HEK293T (cell line): ENCODE measurements at regions not wholly inside any gene's neighbourhood (a gene's known extent, or its start where the extent isn't known, plus 50 kb on each side); places are given as distances from the start of the nearest gene placed in this dataset.

Source experiments
- CTCF ChIA-PET: fragments of 350-600 bp; formaldehyde crosslinking; extraction: SDS; loops from one replicate; lab custom pipeline; 2021; ENCODE audit warnings: antibody characterized with exemption, inconsistent platforms; lab: Yijun Ruan, JAX
- POLR2A ChIA-PET: fragments of 350-600 bp; formaldehyde crosslinking; extraction: SDS; loops from one replicate; lab custom pipeline; 2020; ENCODE audit warnings: antibody characterized with exemption, inconsistent platforms; lab: Yijun Ruan, JAX
- DNase-seq: peaks from one replicate; pipeline ENCODE4 v3.0.0; 2012; ENCODE audit warnings: mixed read lengths; ENCODE audit errors: extremely low spot score
- ARNT ChIP-seq: fragments of 450-650 bp; IDR thresholded peaks from 2 replicates; pipeline ENCODE4 v1.6.1; 2017; ENCODE audit warnings: mild to moderate bottlenecking
- BHLHE40 ChIP-seq: fragments of 450-650 bp; IDR thresholded peaks from 2 replicates; pipeline ENCODE4 v1.6.1; 2016; ENCODE audit warnings: mild to moderate bottlenecking, moderate library complexity, borderline replicate concordance
- CTBP1 ChIP-seq: fragments of 450-650 bp; IDR thresholded peaks from 2 replicates; pipeline ENCODE4 v1.6.1; 2016; ENCODE audit warnings: borderline replicate concordance
- ELF4 ChIP-seq: fragments of 450-650 bp; IDR thresholded peaks from 2 replicates; pipeline ENCODE4 v1.6.1; 2017; ENCODE audit warnings: antibody characterized with exemption
- FOXA1 ChIP-seq: fragments of 450-650 bp; IDR thresholded peaks from 2 replicates; pipeline ENCODE4 v1.6.1; 2016; ENCODE audit warnings: mild to moderate bottlenecking
- FOXK2 ChIP-seq: fragments of 450-650 bp; IDR thresholded peaks from 2 replicates; pipeline ENCODE4 v1.6.1; 2016; ENCODE audit warnings: mild to moderate bottlenecking
- FOXM1 ChIP-seq: fragments of 450-650 bp; IDR thresholded peaks from 2 replicates; pipeline ENCODE4 v1.6.1; 2017; ENCODE audit warnings: mild to moderate bottlenecking, borderline replicate concordance
- HDGF ChIP-seq: fragments of 450-650 bp; IDR thresholded peaks from 2 replicates; pipeline ENCODE4 v1.6.1; 2017; ENCODE audit warnings: antibody characterized with exemption, borderline replicate concordance
- L3MBTL2 ChIP-seq: fragments of 450-650 bp; conservative IDR thresholded peaks from 2 replicates; pipeline ENCODE4 v1.6.1; 2016; ENCODE audit warnings: mild to moderate bottlenecking
- LEF1 ChIP-seq: fragments of 450-650 bp; IDR thresholded peaks from 2 replicates; pipeline ENCODE4 v1.6.1; 2017; ENCODE audit warnings: mild to moderate bottlenecking, borderline replicate concordance
- NFRKB ChIP-seq: fragments of 450-650 bp; IDR thresholded peaks from 2 replicates; pipeline ENCODE4 v1.6.1; 2016; ENCODE audit warnings: mild to moderate bottlenecking, moderate library complexity
- PKNOX1 ChIP-seq: fragments of 450-650 bp; IDR thresholded peaks from 2 replicates; pipeline ENCODE4 v1.6.1; 2016
- SP1 ChIP-seq: fragments of 450-650 bp; IDR thresholded peaks from 2 replicates; pipeline ENCODE4 v1.6.1; 2017
- SUZ12 ChIP-seq: fragments of 450-650 bp; IDR thresholded peaks from 2 replicates; pipeline ENCODE4 v1.6.1; 2016; ENCODE audit warnings: mild to moderate bottlenecking
- TARDBP ChIP-seq: fragments of 450-650 bp; IDR thresholded peaks from 2 replicates; pipeline ENCODE4 v1.6.1; 2016
- ZNF384 ChIP-seq: fragments of 450-650 bp; IDR thresholded peaks from 2 replicates; pipeline ENCODE4 v1.6.1; 2016

GRCh38 chr4:181508601-181509000, 734.6 kb upstream of the TENM3 start:
- POLR2A ChIA-PET = no interaction called here
- CTCF ChIA-PET = no interaction called here
- no peak for DNase-seq
- no peak for TF ChIP-seq PKNOX1
- TF ChIP-seq FOXK2 = no peak
- TF ChIP-seq ELF4 = no peak
- TF ChIP-seq TARDBP = no peak
- no peak for TF ChIP-seq ARNT

DNA sequence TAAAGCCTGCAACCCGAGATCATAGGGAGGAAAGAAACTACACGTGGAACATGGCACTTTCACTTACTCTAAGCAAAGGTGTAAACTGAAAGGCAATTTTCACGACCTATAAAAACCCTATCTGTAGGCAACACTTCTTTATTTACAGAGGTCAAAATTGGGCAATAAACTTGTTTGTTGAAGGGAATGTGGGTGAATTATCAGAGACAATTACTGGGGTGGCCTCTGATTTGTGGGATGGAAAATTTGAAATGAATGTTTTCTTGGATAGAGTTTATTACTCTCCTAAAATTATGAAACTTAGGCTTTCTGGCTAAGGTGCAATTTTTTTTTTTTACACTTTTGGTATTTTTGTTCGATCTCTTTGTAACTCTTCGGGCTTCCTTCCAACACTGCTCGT, 734.1 kb upstream of the TENM3 start:
- DNase-seq = no peak
- TF ChIP-seq FOXM1 (no peak), ELF4 (no peak), SP1 (no peak), CTBP1 (no peak), HDGF (no peak), SUZ12 (no peak), NFRKB (no peak), ARNT (no peak), PKNOX1 (no peak), FOXA1 (no peak), ZNF384 (no peak), FOXK2 (no peak), TARDBP (no peak), LEF1 (no peak), L3MBTL2 (no peak), BHLHE40 (no peak)
- ChIA-PET POLR2A (no interaction called here), CTCF (no interaction called here)

GRCh38 chr4:181517491-181517890, 725.7 kb upstream of the TENM3 start:
- DNase-seq = no peak
- POLR2A ChIA-PET = no interaction called here
- TF ChIP-seq SP1 (no peak), TARDBP (no peak), ELF4 (no peak), FOXA1 (no peak), ARNT (no peak), BHLHE40 (no peak), NFRKB (no peak), ZNF384 (no peak), PKNOX1 (no peak), SUZ12 (no peak), HDGF (no peak), CTBP1 (no peak), L3MBTL2 (no peak), LEF1 (no peak), FOXK2 (no peak), FOXM1 (no peak)
- CTCF ChIA-PET = interaction anchor here (0.6 kb wide), 1 partner anchor 20 kb away, joined by 4 read pairs; no protein-coding TSS in a partner anchor

DNA sequence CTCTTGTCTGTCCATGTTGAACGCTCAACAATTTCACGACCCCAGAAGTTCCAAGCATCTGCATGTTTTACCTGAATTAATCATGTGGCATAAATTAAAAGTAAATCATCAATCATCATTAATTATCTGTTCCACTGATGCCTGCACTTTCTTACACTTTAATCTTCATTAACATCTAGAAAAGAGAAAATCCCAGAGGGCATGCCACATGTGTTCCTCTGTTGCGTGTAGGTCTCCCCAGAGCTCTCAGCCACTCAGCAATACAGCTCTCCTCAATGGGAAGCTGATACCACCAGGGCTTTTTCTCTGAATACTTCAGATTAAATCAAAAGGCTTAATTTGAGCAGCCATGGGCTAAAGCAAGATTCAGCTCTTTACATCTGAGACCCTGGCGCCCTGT, 722.4 kb upstream of the TENM3 start:
- ChIA-PET CTCF (no interaction called here), POLR2A (no interaction called here)
- no peak for DNase-seq
- no peak for TF ChIP-seq FOXK2
- TF ChIP-seq FOXM1 = no peak
- TF ChIP-seq PKNOX1 = no peak
- TF ChIP-seq LEF1 = no peak
- TF ChIP-seq SP1 = no peak

GRCh38 chr4:181523973-181524372, 719.2 kb upstream of the TENM3 start:
- DNase-seq = no peak
- no peak for TF ChIP-seq L3MBTL2
- no peak for TF ChIP-seq HDGF
- no peak for TF ChIP-seq ELF4
- TF ChIP-seq ARNT = no peak
- no peak for TF ChIP-seq CTBP1
- no peak for TF ChIP-seq BHLHE40
- no peak for TF ChIP-seq ZNF384
- no peak for TF ChIP-seq FOXA1
- no peak for TF ChIP-seq NFRKB
- TF ChIP-seq FOXK2 = no peak
- no peak for TF ChIP-seq LEF1
- no peak for TF ChIP-seq FOXM1
- no peak for TF ChIP-seq SUZ12
- no peak for TF ChIP-seq PKNOX1
- TF ChIP-seq SP1 = no peak
- no peak for TF ChIP-seq TARDBP
- ChIA-PET POLR2A (no interaction called here), CTCF (interaction anchor here (0.6 to 1.5 kb wide), 3 partner anchors 263 to 542 kb away, joined by 5 to 8 read pairs (median 5); no protein-coding TSS in a partner anchor)

DNA sequence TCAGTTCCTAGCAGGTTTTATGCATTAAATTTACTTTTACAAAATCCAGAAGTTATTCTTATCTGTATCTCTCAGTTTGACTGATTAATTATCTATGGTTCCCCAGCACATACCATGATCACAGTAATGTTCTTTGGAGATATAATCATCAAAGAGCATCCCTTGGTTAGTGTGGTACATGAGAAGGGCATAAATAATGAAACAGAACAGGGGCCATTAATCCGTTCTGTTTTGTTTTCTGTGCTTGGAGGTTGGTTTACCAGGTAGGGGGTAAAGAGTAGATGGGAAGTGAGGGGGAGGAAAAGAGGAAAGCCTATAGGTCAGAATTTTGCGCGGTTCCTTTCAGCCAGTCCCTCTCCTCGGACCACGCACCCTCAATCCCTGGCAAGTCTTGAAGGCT, 718.7 kb upstream of the TENM3 start:
- POLR2A ChIA-PET = no interaction called here

More for the DNA sequence above, 718.7 kb upstream of the TENM3 start:
- CTCF ChIA-PET = interaction anchor here (0.9 to 1.4 kb wide), 2 partner anchors 13 to 381 kb away, joined by 3 to 5 read pairs; no protein-coding TSS in a partner anchor
- TF ChIP-seq ZNF384 (no peak), FOXM1 (no peak), SP1 (no peak), HDGF (no peak), TARDBP (no peak), ELF4 (no peak), BHLHE40 (no peak), ARNT (no peak), NFRKB (no peak)
- no peak for DNase-seq
